Lower leg skin (tissue), 3 donors: ENCODE measurements at regions not wholly inside any gene's neighbourhood (a gene's known extent, or its start where the extent isn't known, plus 50 kb on each side); places are given as distances from the start of the nearest gene placed in this dataset.

Experiments used
- CTCF ChIP-seq, 3 donors: fragments of 450-650 bp; IDR thresholded peaks; one replicate each; pipeline ENCODE4 v1.5.1; 2016; ENCODE audit warnings: antibody characterized with exemption in 3 of 3, mild to moderate bottlenecking in 3 of 3, moderate library complexity in 2 of 3
- POLR2A ChIP-seq, 2 donors: fragments of 450-650 bp; IDR thresholded peaks; one replicate each; pipeline ENCODE4 v1.6.1; 2016 to 2017; ENCODE audit warnings: antibody characterized with exemption in 2 of 2, mild to moderate bottlenecking in 1 of 2, moderate library complexity in 1 of 2

- TF ChIP-seq CTCF (IDR thresholded peaks at IDR 0.05) (no peak), POLR2A (IDR thresholded peaks at IDR 0.05) (no peak)
Observed at GRCh38 chr1:94683886-94684285, 136.3 kb upstream of the SLC44A3 start.
